ENCODE measurements at regions not wholly inside any gene's neighbourhood (a gene's known extent, or its start where the extent isn't known, plus 50 kb on each side); places are given as distances from the start of the nearest gene placed in this dataset.

GRCh38 chr1:221903594-221903993 is 161.7 kb upstream of the DUSP10 start:
- DNase-seq, result no peak

GRCh38 chr1:221902961-221903360 is 161.1 kb upstream of the DUSP10 start:
- no peak for DNase-seq

GRCh38 chr1:221900678-221901077 is 158.8 kb upstream of the DUSP10 start:
- no peak for DNase-seq

- no peak for DNase-seq
Measured at GRCh38 chr1:221897321-221897721, 155.4 kb upstream of the DUSP10 start.

- DNase-seq, result no peak
Measured at GRCh38 chr1:221892301-221892830, 150.5 kb upstream of the DUSP10 start.

- DNase-seq, result no peak
Measured at GRCh38 chr1:221891708-221892107, 149.8 kb upstream of the DUSP10 start.

GRCh38 chr1:221888801-221889200 is 146.9 kb upstream of the DUSP10 start:
- no peak for DNase-seq

- DNase-seq, result no peak
Measured at GRCh38 chr1:221888218-221888617, 146.3 kb upstream of the DUSP10 start.

GRCh38 chr1:221887758-221888157 is 145.9 kb upstream of the DUSP10 start:
- DNase-seq, result no peak

GRCh38 chr1:221887415-221887746 is 145.5 kb upstream of the DUSP10 start:
- no peak for DNase-seq

- DNase-seq, result no peak
Measured at GRCh38 chr1:221886743-221887414, 145.0 kb upstream of the DUSP10 start.

- no peak for DNase-seq
Measured at GRCh38 chr1:221886311-221886710, 144.4 kb upstream of the DUSP10 start.

GRCh38 chr1:221884821-221885220 is 142.9 kb upstream of the DUSP10 start:
- no peak for DNase-seq

GRCh38 chr1:221881805-221882581 is 140.1 kb upstream of the DUSP10 start:
- no peak for DNase-seq

GRCh38 chr1:221880182-221880581 is 138.3 kb upstream of the DUSP10 start:
- DNase-seq, result no peak

GRCh38 chr1:221878134-221878533 is 136.2 kb upstream of the DUSP10 start:
- DNase-seq, result no peak

- no peak for DNase-seq
Measured at GRCh38 chr1:221877311-221877710, 135.4 kb upstream of the DUSP10 start.

GRCh38 chr1:221875004-221875330 is 133.1 kb upstream of the DUSP10 start:
- DNase-seq, result no peak

- DNase-seq, result no peak
Measured at GRCh38 chr1:221874285-221875003, 132.6 kb upstream of the DUSP10 start.

GRCh38 chr1:221873673-221874072 is 131.8 kb upstream of the DUSP10 start:
- no peak for DNase-seq

GRCh38 chr1:221871056-221871455 is 129.2 kb upstream of the DUSP10 start:
- DNase-seq, result no peak

- DNase-seq, result no peak
Measured at GRCh38 chr1:221869779-221870178, 127.9 kb upstream of the DUSP10 start.

GRCh38 chr1:221868593-221869303 is 126.9 kb upstream of the DUSP10 start:
- no peak for DNase-seq

All from activated CD4-positive, alpha-beta T cell treated with anti-CD3 and anti-CD28 coated beads for 48 hours (primary cell).